NCI-H1092 treated with DMSO at 0.1 percent for 48 hours (cell line): ENCODE measurements at regions not wholly inside any gene's neighbourhood (a gene's known extent, or its start where the extent isn't known, plus 50 kb on each side); places are given as distances from the start of the nearest gene placed in this dataset.

Source experiments
- DNase-seq: peaks from one replicate; lab custom pipeline; 2025; lab: John Stamatoyannopoulos, UW

- DNase-seq = peak; percentile 1
Observed at GRCh38 chr2:13014783-13015182, 298.0 kb downstream of the TRIB2 start.

GRCh38 chr2:13015532-13016320 lies 299.0 kb downstream of the TRIB2 start:
- DNase-seq = peak; percentile 24

GRCh38 chr2:13018490-13018889 lies 301.8 kb downstream of the TRIB2 start:
- no peak for DNase-seq

GRCh38 chr2:13019781-13020180 lies 303.0 kb downstream of the TRIB2 start:
- no peak for DNase-seq

- DNase-seq = no peak
Observed at GRCh38 chr2:13020469-13020868, 303.7 kb downstream of the TRIB2 start.

GRCh38 chr2:13021470-13021957 lies 304.8 kb downstream of the TRIB2 start:
- DNase-seq = no peak

GRCh38 chr2:13030606-13031005 lies 313.9 kb downstream of the TRIB2 start:
- no peak for DNase-seq

- DNase-seq = no peak
Observed at GRCh38 chr2:13034861-13035260, 318.1 kb downstream of the TRIB2 start.

GRCh38 chr2:13035866-13036265 lies 319.1 kb downstream of the TRIB2 start:
- DNase-seq = no peak

- no peak for DNase-seq
Observed at GRCh38 chr2:13040043-13040442, 323.3 kb downstream of the TRIB2 start.

GRCh38 chr2:13046557-13047165 lies 329.9 kb downstream of the TRIB2 start:
- no peak for DNase-seq

- DNase-seq = no peak
Observed at GRCh38 chr2:13050764-13051163, 334.0 kb downstream of the TRIB2 start.

- no peak for DNase-seq
Observed at GRCh38 chr2:13052547-13052946, 335.8 kb downstream of the TRIB2 start.

GRCh38 chr2:13056259-13056843 lies 339.6 kb downstream of the TRIB2 start:
- peak; percentile 2 for DNase-seq

GRCh38 chr2:13057671-13058070 lies 340.9 kb downstream of the TRIB2 start:
- no peak for DNase-seq

- DNase-seq = no peak
Observed at GRCh38 chr2:13066676-13067075, 349.9 kb downstream of the TRIB2 start.

GRCh38 chr2:13067508-13067907 lies 350.8 kb downstream of the TRIB2 start:
- no peak for DNase-seq

GRCh38 chr2:13089971-13090370 lies 373.2 kb downstream of the TRIB2 start:
- no peak for DNase-seq

GRCh38 chr2:13091455-13091854 lies 374.7 kb downstream of the TRIB2 start:
- no peak for DNase-seq

GRCh38 chr2:13091861-13092378 lies 375.2 kb downstream of the TRIB2 start:
- DNase-seq = no peak

- no peak for DNase-seq
Observed at GRCh38 chr2:13093416-13093991, 376.8 kb downstream of the TRIB2 start.

- no peak for DNase-seq
Observed at GRCh38 chr2:13102397-13103063, 385.8 kb downstream of the TRIB2 start.
